GM12878 (cell line): ENCODE measurements at regions not wholly inside any gene's neighbourhood (a gene's known extent, or its start where the extent isn't known, plus 50 kb on each side); places are given as distances from the start of the nearest gene placed in this dataset.

Source experiments
- FOXM1 ChIP-seq: IDR thresholded peaks from 2 replicates; pipeline ENCODE4 v1.6.1; 2012; ENCODE audit warnings: low read depth, mild to moderate bottlenecking, inconsistent platforms, low read length, moderate library complexity
- LARP7 ChIP-seq: fragments of 450-650 bp; IDR thresholded peaks from 2 replicates; pipeline ENCODE4 v1.6.1; 2017; ENCODE audit warnings: mild to moderate bottlenecking
- RAD21 ChIP-seq: IDR thresholded peaks from 2 replicates; pipeline ENCODE4 v1.6.1; 2011; ENCODE audit warnings: mild to moderate bottlenecking, low read depth, low read length, moderate library complexity; ENCODE audit not compliant: insufficient read depth
- TF ChIP-seq, protein P1 (sequence below), 3 experiments: IDR thresholded peaks in 2 of 3; conservative IDR thresholded peaks in 1 of 3; 2 replicates each; pipeline ENCODE4 v1.5.1; 2011; ENCODE audit warnings: low read depth in 3 of 3, low read length in 3 of 3, mild to moderate bottlenecking in 3 of 3, control low read depth in 2 of 3, moderate library complexity in 2 of 3, inconsistent platforms in 1 of 3, mixed read lengths in 1 of 3; ENCODE audit not compliant: control insufficient read depth in 2 of 3, insufficient read depth in 1 of 3; ENCODE audit errors: extremely low read depth in 1 of 3

GRCh38 chr2:128424406-128425171, 105.9 kb upstream of the HS6ST1 start:
- no peak for TF ChIP-seq FOXM1
- no peak for TF ChIP-seq LARP7
- TF ChIP-seq, protein P1, sequence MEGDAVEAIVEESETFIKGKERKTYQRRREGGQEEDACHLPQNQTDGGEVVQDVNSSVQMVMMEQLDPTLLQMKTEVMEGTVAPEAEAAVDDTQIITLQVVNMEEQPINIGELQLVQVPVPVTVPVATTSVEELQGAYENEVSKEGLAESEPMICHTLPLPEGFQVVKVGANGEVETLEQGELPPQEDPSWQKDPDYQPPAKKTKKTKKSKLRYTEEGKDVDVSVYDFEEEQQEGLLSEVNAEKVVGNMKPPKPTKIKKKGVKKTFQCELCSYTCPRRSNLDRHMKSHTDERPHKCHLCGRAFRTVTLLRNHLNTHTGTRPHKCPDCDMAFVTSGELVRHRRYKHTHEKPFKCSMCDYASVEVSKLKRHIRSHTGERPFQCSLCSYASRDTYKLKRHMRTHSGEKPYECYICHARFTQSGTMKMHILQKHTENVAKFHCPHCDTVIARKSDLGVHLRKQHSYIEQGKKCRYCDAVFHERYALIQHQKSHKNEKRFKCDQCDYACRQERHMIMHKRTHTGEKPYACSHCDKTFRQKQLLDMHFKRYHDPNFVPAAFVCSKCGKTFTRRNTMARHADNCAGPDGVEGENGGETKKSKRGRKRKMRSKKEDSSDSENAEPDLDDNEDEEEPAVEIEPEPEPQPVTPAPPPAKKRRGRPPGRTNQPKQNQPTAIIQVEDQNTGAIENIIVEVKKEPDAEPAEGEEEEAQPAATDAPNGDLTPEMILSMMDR (IDR thresholded peaks at IDR 0.05 in 2 of 3, conservative IDR thresholded peaks at IDR 0.05 in 1 of 3; ENCODE audit: control insufficient read depth in 2 of 3, extremely low read depth in 1 of 3, insufficient read depth in 1 of 3, low read depth in 3 of 3, low read length in 3 of 3), result no peak
- TF ChIP-seq RAD21, result no peak
